ENCODE measurements at regions not wholly inside any gene's neighbourhood (a gene's known extent, or its start where the extent isn't known, plus 50 kb on each side); places are given as distances from the start of the nearest gene placed in this dataset.

- no peak for DNase-seq (ENCODE audit: low read depth, low spot score)
Observed at GRCh38 chr10:10960534-10960933, 57.1 kb upstream of the CELF2 start.

- no peak for DNase-seq (ENCODE audit: low read depth, low spot score)
Observed at GRCh38 chr10:10961072-10961471, 56.6 kb upstream of the CELF2 start.

- DNase-seq (ENCODE audit: low read depth, low spot score): no peak
Observed at GRCh38 chr10:10967029-10967428, 50.6 kb upstream of the CELF2 start.

- no peak for DNase-seq (ENCODE audit: low read depth, low spot score)
Observed at GRCh38 chr10:10967581-10968256, 50.0 kb upstream of the CELF2 start.
